Sigmoid colon (tissue), 6 donors: ENCODE measurements at regions not wholly inside any gene's neighbourhood (a gene's known extent, or its start where the extent isn't known, plus 50 kb on each side); places are given as distances from the start of the nearest gene placed in this dataset.

Experiments used
- DNase-seq: peaks from one replicate; pipeline ENCODE4 v3.0.0-alpha.2; 2019
- H3K27ac ChIP-seq, 4 donors: fragments of 200-600 bp; sonication (generic); one replicate each; pipeline ENCODE4 v1.5.1; 2016 to 2019; ENCODE audit warnings: mild to moderate bottlenecking in 1 of 4
- H3K27me3 ChIP-seq, 3 donors: fragments of 200-600 bp; sonication (generic); one replicate each; pipeline ENCODE4 v1.5.1; 2019; ENCODE audit warnings: mild to moderate bottlenecking in 1 of 3
- H3K36me3 ChIP-seq, 4 donors: fragments of 200-600 bp; sonication (generic); one replicate each; pipeline ENCODE4 v1.5.1; 2016 to 2019
- H3K4me1 ChIP-seq, 4 donors: fragments of 200-600 bp; sonication (generic); one replicate each; pipeline ENCODE4 v1.5.1; 2017 to 2019
- H3K4me3 ChIP-seq, 4 donors: fragments of 200-600 bp; sonication (generic); one replicate each; pipeline ENCODE4 v1.5.1; 2017 to 2019; ENCODE audit warnings: mild to moderate bottlenecking in 2 of 4, moderate library complexity in 1 of 4
- H3K9me3 ChIP-seq, 4 donors: fragments of 200-600 bp in 3 of 4; sonication (generic) in 3 of 4; one replicate each; pipeline versions ENCODE4 v1.5.1 to v1.6.1; 2013 to 2019
- EP300 ChIP-seq, 4 donors: sonication (generic); formaldehyde crosslinking; IDR thresholded peaks; one replicate each; pipeline ENCODE4 v1.6.1; 2017; ENCODE audit warnings: antibody characterized with exemption in 4 of 4
- POLR2A ChIP-seq, 2 donors: fragments of 450-650 bp; IDR thresholded peaks; one replicate each; pipeline ENCODE4 v1.6.1; 2016; ENCODE audit warnings: antibody characterized with exemption in 2 of 2, mild to moderate bottlenecking in 2 of 2, moderate library complexity in 2 of 2
- POLR2AphosphoS5 ChIP-seq, 4 donors: sonication (generic); formaldehyde crosslinking; IDR thresholded peaks; one replicate each; pipeline ENCODE4 v1.6.1; 2017; ENCODE audit warnings: antibody characterized with exemption in 4 of 4
- WGBS, 2 donors: extraction: QIAGEN DNeasy Blood & Tissue Kit; methylation state at CpG; one replicate each; pipeline ENCODE4 v1.1.7; 2013; 5-methylcytosine and 5-hydroxymethylcytosine counted together
- intact Hi-C: fragments of 100-400 bp; cut with DNase I; formaldehyde crosslinking; loops from one replicate; pipeline ENCODE4 v1.15.1; 2023
- TF ChIP-seq, protein P1 (sequence below), 4 experiments: fragments of 450-650 bp in 3 of 4; fragments of 200-600 bp in 1 of 4; IDR thresholded peaks; one replicate each; pipeline ENCODE4 v1.5.1; 2016 to 2019; ENCODE audit warnings: antibody characterized with exemption in 4 of 4, mild to moderate bottlenecking in 3 of 4, moderate library complexity in 2 of 4
- donor health status: healthy with polysubstance abuse.
- donor health status: healthy.

DNA sequence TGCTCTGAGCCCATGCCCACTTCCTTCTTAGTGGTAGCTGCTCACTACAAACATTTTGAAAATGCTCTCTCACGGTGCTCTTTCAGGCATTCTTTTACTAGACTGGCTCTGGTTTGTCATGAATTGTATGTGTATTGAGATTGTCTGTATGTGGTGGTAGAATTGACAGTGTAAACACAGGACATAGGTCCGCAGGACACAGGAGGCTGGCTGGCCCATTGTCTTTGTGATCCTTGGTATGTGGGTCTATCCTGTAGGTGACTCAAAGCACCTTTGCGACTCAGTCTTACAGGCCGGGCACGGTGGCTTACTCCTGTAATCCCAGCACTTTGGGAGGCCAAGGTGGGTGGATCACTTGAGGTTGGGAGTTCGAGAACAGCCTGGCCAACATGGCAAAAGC lies 250.9 kb downstream of the C12orf75 start:
- Histone ChIP-seq H3K27me3 (no peaks in the 10 kb centered on the region), H3K9me3 (no peaks in the 10 kb centered on the region), H3K36me3 (no peaks in the 10 kb centered on the region), H3K4me3 (no peak overlapping the region), H3K4me1 (peaks cover 0 to 7% (median 0%) of the 10 kb centered on the region in 4 donors), H3K27ac (no peak overlapping the region)
- intact Hi-C loops = no loop called here
- TF ChIP-seq POLR2A (IDR thresholded peaks at IDR 0.05) = no peak
- TF ChIP-seq POLR2AphosphoS5 (IDR thresholded peaks at IDR 0.05) = no peak
- no peak for TF ChIP-seq EP300 (IDR thresholded peaks at IDR 0.05)
- TF ChIP-seq, protein P1, sequence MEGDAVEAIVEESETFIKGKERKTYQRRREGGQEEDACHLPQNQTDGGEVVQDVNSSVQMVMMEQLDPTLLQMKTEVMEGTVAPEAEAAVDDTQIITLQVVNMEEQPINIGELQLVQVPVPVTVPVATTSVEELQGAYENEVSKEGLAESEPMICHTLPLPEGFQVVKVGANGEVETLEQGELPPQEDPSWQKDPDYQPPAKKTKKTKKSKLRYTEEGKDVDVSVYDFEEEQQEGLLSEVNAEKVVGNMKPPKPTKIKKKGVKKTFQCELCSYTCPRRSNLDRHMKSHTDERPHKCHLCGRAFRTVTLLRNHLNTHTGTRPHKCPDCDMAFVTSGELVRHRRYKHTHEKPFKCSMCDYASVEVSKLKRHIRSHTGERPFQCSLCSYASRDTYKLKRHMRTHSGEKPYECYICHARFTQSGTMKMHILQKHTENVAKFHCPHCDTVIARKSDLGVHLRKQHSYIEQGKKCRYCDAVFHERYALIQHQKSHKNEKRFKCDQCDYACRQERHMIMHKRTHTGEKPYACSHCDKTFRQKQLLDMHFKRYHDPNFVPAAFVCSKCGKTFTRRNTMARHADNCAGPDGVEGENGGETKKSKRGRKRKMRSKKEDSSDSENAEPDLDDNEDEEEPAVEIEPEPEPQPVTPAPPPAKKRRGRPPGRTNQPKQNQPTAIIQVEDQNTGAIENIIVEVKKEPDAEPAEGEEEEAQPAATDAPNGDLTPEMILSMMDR (IDR thresholded peaks at IDR 0.05) = no peak
- WGBS, 2 donors = 79 to 86% methylated on average over 6 of the region's 6 CpGs
- no peak for DNase-seq

DNA sequence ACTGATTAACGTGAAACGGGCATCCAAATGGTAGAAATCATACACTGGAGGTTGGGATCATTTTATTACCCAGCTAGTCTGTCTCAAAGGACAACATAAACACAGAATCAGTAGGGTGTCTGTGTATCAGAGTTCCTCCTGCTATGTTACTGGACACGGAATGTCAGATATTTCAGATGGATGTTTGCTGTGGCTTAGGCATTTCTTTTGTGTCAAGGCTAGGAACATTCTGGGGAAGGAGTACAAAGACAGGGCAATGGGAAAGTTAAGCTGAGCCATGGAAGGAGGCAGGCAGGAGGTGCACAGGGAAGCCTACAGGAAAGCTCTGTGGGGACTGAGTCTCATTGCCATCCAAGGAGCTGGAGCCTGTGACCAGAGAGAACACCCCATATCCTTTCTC lies 254.6 kb downstream of the C12orf75 start:
- no peaks in the 10 kb centered on the region for H3K9me3 ChIP-seq
- no peak overlapping the region for H3K4me3 ChIP-seq
- 87% methylated on average over 3 of the region's 3 CpGs for WGBS, 2 donors
- H3K27ac ChIP-seq = no peak overlapping the region
- H3K27me3 ChIP-seq = no peaks in the 10 kb centered on the region
- no peak for DNase-seq
- peaks cover 0 to 7% (median 0%) of the 10 kb centered on the region in 4 donors for H3K4me1 ChIP-seq
- H3K36me3 ChIP-seq = no peaks in the 10 kb centered on the region
- intact Hi-C loops = no loop called here
- TF ChIP-seq POLR2A (IDR thresholded peaks at IDR 0.05) = no peak
- TF ChIP-seq POLR2AphosphoS5 (IDR thresholded peaks at IDR 0.05) = no peak
- TF ChIP-seq EP300 (IDR thresholded peaks at IDR 0.05) = no peak
- TF ChIP-seq, protein P1 (IDR thresholded peaks at IDR 0.05) = no peak

DNA sequence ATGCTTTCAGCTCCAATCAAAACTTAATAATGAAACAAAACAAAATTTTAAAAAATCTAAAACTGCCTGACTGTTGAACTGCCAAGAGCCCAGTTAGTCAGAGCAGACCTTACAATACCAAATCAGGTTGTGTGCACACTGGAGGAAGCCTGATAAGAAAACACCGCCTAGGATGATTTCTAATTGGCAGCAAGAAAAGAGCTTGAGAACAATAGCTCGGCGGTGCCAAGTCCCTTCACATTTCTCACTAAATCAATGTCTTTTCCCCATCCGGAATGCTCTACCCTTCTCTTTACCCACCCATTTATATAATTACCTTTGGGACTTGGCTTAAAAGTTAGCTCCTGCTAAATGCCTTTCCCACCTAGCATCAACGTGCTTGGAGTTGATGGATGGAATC lies 256.7 kb downstream of the C12orf75 start:
- Histone ChIP-seq H3K4me1 (no peaks in the 10 kb centered on the region), H3K9me3 (no peaks in the 10 kb centered on the region), H3K4me3 (no peak overlapping the region), H3K27me3 (no peaks in the 10 kb centered on the region), H3K27ac (peak overlapping the region in 1 of 4 donors; percentile 12), H3K36me3 (no peaks in the 10 kb centered on the region)
- intact Hi-C loops = no loop called here
- no peak for TF ChIP-seq EP300 (IDR thresholded peaks at IDR 0.05)
- TF ChIP-seq, protein P1 (IDR thresholded peaks at IDR 0.05) = no peak
- no peak for TF ChIP-seq POLR2A (IDR thresholded peaks at IDR 0.05)
- TF ChIP-seq POLR2AphosphoS5 (IDR thresholded peaks at IDR 0.05) = no peak
- DNase-seq = no peak
- WGBS, 2 donors = 61 to 81% methylated on average over 5 of the region's 5 CpGs

- Histone ChIP-seq H3K4me1 (no peaks in the 10 kb centered on the region), H3K36me3 (no peaks in the 10 kb centered on the region), H3K4me3 (no peak overlapping the region), H3K27me3 (no peaks in the 10 kb centered on the region), H3K9me3 (no peaks in the 10 kb centered on the region), H3K27ac (no peak overlapping the region)
- TF ChIP-seq POLR2AphosphoS5 (IDR thresholded peaks at IDR 0.05) (no peak), POLR2A (IDR thresholded peaks at IDR 0.05) (no peak), EP300 (IDR thresholded peaks at IDR 0.05) (no peak)
- TF ChIP-seq, protein P1 (IDR thresholded peaks at IDR 0.05) = no peak
- no peak for DNase-seq
- WGBS, 2 donors = 89 to 92% methylated on average over 4 of the region's 4 CpGs
- intact Hi-C loops = no loop called here
Measured at GRCh38 chr12:105588106-105588505, 257.6 kb downstream of the C12orf75 start.

GRCh38 chr12:105590571-105590970 lies 260.1 kb downstream of the C12orf75 start:
- WGBS, 2 donors = 53 to 62% methylated on average over 1 of the region's 1 CpG
- H3K27ac ChIP-seq = no peak overlapping the region
- no peaks in the 10 kb centered on the region for H3K27me3 ChIP-seq
- no peak for TF ChIP-seq POLR2A (IDR thresholded peaks at IDR 0.05)
- no peak for TF ChIP-seq POLR2AphosphoS5 (IDR thresholded peaks at IDR 0.05)
- TF ChIP-seq EP300 (IDR thresholded peaks at IDR 0.05) = no peak
- TF ChIP-seq, protein P1 (IDR thresholded peaks at IDR 0.05) = no peak
- intact Hi-C loops = no loop called here
- DNase-seq = no peak
- H3K4me1 ChIP-seq = no peaks in the 10 kb centered on the region
- no peaks in the 10 kb centered on the region for H3K36me3 ChIP-seq
- H3K9me3 ChIP-seq = no peaks in the 10 kb centered on the region
- no peak overlapping the region for H3K4me3 ChIP-seq
